ENCODE measurements at regions not wholly inside any gene's neighbourhood (a gene's known extent, or its start where the extent isn't known, plus 50 kb on each side); places are given as distances from the start of the nearest gene placed in this dataset.
A peak's percentile ranks its signal among the peaks of the same experiment; 100 is the strongest.

DNA sequence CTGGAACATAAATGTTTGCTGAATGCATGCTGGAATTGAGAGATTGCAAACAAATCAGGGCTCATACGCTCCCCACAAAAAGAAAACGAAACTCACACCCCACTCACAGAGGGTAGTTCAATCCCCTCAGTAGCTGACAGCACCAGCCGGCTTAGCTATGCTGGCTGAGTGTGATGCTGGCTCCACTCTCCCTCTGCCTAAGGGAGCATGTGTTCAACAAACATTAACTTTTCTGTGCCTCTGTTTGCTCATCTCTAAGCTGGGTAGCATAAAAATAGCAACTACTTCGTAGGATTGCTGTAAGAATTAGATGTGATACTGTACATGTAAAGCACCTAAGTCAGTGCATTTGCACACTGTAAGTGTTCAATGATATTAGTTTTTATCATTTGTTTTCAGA, 282.6 kb downstream of the FOXO1 start:
- no peak for DNase-seq (ENCODE audit: low read depth)
- H3K4me3 ChIP-seq (ENCODE audit: low read depth, low read length) = no peak overlapping the region
- TF ChIP-seq, protein P1, sequence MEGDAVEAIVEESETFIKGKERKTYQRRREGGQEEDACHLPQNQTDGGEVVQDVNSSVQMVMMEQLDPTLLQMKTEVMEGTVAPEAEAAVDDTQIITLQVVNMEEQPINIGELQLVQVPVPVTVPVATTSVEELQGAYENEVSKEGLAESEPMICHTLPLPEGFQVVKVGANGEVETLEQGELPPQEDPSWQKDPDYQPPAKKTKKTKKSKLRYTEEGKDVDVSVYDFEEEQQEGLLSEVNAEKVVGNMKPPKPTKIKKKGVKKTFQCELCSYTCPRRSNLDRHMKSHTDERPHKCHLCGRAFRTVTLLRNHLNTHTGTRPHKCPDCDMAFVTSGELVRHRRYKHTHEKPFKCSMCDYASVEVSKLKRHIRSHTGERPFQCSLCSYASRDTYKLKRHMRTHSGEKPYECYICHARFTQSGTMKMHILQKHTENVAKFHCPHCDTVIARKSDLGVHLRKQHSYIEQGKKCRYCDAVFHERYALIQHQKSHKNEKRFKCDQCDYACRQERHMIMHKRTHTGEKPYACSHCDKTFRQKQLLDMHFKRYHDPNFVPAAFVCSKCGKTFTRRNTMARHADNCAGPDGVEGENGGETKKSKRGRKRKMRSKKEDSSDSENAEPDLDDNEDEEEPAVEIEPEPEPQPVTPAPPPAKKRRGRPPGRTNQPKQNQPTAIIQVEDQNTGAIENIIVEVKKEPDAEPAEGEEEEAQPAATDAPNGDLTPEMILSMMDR (IDR thresholded peaks at IDR 0.05; ENCODE audit: insufficient read depth, low read depth, low read length, missing control alignments) = no peak

DNA sequence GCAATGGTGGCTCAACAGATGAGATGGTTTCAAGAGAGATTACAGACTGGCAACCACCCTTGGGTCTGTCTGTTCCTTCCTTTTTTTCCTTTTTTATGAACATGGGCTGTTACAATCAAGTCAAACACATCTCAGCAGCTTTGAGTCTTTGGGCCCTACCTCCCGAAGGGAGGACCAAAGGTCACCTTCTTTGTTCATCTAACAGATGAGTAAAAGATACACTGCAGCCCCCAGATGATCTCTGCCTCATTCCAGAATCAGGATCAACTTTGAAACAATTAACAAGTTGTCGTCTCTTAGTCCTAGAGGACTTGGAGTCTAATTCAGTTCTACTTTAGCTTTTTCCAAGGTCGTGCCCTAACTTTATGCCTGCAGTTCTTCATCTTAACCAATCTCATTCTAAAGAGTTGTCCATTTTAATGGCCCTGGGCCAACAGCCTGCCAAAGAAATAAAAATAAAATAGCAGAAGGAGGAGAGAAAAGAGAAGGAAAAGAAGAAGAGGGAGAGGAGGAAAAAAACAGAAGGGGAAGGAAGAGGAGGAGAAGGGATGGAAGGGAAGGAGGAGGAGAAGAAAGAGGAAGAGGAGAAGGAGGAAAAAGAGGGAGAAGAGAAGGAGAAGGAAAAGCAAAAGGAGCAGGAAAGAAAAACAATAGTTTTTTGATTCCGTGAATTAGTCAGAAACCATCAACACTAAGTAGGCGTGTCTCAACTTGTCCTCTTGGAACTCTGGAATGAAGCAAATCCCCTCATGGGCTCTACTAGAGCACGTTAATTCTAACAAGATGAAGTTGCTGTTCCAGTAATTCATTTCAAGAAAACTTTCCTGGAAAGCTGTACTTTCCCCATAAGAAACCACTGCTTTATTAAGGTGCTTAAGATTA, 281.2 kb downstream of the FOXO1 start:
- H3K4me3 ChIP-seq (ENCODE audit: low read depth, low read length) = no peak overlapping the region
- TF ChIP-seq, protein P1 (IDR thresholded peaks at IDR 0.05; ENCODE audit: insufficient read depth, low read depth, low read length, missing control alignments) = no peak
- no peak for DNase-seq (ENCODE audit: low read depth)

DNA sequence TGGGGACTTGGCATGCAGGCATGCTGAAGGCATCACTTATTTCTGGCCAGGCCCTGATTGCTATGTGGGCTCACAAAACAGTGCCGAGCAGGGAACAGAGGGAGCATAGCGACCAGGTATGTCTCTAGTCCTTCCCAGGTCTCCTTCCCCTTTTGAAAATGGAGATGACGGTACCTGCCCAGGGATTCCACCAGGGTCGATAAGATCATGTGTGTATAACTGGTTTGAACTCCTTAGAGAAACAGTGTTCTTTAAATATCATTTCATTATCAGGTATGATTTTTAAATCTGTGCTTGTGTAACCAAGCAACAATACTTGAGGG, 280.6 kb downstream of the FOXO1 start:
- H3K4me3 ChIP-seq (ENCODE audit: low read depth, low read length) = no peak overlapping the region
- no peak for DNase-seq (ENCODE audit: low read depth)
- TF ChIP-seq, protein P1 (IDR thresholded peaks at IDR 0.05; ENCODE audit: insufficient read depth, low read depth, low read length, missing control alignments) = no peak

DNA sequence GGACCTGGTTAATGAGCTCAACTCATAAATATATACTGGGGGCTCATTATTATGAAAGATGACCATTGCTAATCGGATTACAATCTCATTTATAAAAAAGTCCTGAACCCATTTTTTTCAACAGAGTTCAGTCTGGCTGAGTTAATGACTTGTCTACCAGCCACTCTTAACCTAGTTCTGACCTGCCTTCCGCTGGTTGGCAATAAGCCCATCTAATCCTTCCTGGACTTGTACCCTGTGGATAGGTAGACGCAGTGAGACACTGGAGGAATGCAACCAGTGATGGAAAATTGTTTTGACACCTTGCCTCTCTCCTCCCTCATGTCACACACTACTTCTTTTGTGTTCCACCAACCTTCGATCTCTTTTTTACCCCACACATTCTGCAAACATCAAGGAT, 279.9 kb downstream of the FOXO1 start:
- TF ChIP-seq, protein P1 (IDR thresholded peaks at IDR 0.05; ENCODE audit: insufficient read depth, low read depth, low read length, missing control alignments) = no peak
- H3K4me3 ChIP-seq (ENCODE audit: low read depth, low read length) = no peak overlapping the region
- no peak for DNase-seq (ENCODE audit: low read depth)

DNA sequence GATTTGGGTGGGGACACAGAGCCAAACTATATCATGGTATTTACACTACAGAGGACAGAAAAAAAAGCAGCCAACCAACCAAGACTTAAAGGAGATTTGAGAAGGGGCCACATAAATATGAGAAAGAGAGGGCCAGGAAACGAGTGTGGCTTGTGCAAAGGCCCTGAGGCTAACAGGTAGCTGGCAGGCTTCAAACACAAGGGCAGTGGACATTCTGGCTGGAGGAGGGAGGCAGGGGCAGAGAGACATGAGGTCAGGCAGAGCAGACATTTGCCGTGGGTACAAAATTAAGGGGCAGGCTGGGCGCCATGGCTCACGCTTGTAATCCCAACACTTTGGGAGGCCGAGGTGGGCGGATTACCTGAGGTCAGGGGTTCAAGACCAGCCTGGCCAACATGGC, 278.7 kb downstream of the FOXO1 start:
- no peak overlapping the region for H3K4me3 ChIP-seq (ENCODE audit: low read depth, low read length)
- no peak for DNase-seq (ENCODE audit: low read depth)
- TF ChIP-seq, protein P1 (IDR thresholded peaks at IDR 0.05; ENCODE audit: insufficient read depth, low read depth, low read length, missing control alignments) = no peak

DNA sequence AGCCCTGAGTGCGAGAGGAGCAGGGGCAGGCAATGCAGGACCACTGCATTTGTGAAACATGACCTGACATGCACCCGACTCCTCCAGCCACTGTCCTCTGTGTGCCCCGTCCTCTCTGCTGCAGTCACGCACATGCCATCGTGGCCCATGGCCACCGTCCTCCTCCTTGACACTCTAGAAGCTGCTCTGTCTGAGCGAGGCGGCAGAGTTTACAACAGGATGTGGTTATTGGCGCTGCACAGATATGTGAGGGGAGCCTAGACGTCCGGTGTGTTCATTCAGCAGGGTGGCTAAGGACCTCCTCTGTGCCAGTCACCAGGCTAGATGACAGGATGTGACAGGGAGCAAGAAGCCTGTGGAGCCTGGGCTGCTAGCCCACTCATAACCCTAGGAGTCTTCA, 277.8 kb downstream of the FOXO1 start:
- peak; percentile 96 for DNase-seq (ENCODE audit: low read depth)
- H3K4me3 ChIP-seq (ENCODE audit: low read depth, low read length) = peak overlapping the region; percentile 67
- TF ChIP-seq, protein P1 (IDR thresholded peaks at IDR 0.05; ENCODE audit: insufficient read depth, low read depth, low read length, missing control alignments) = no peak
